IMR-90 (cell line): ENCODE measurements at regions not wholly inside any gene's neighbourhood (a gene's known extent, or its start where the extent isn't known, plus 50 kb on each side); places are given as distances from the start of the nearest gene placed in this dataset.

Experiments
- BHLHE40 ChIP-seq: fragments of 150-350 bp; IDR thresholded peaks from 2 replicates; pipeline ENCODE4 v1.6.1; 2016; ENCODE audit warnings: mild to moderate bottlenecking, low read depth, low read length
- CEBPB ChIP-seq: IDR thresholded peaks from 2 replicates; pipeline ENCODE4 v1.6.1; 2012; ENCODE audit warnings: low read depth, low read length, improper control_type of control experiment
- CTCF ChIP-seq: conservative IDR thresholded peaks from 2 replicates; pipeline ENCODE4 v1.5.1; 2012; ENCODE audit warnings: mild to moderate bottlenecking, low read depth, low read length, improper control_type of control experiment
- POLR2A ChIP-seq: IDR thresholded peaks from 2 replicates; pipeline ENCODE4 v1.6.1; 2012; ENCODE audit warnings: mild to moderate bottlenecking, low read depth, low read length
- RAD21 ChIP-seq: IDR thresholded peaks from 2 replicates; pipeline ENCODE4 v1.6.1; 2012; ENCODE audit warnings: low read length, improper control_type of control experiment
- USF2 ChIP-seq: fragments of 150-350 bp; IDR thresholded peaks from 2 replicates; pipeline ENCODE4 v1.6.1; 2017; ENCODE audit warnings: mild to moderate bottlenecking, antibody characterized with exemption, low read length, low read depth

DNA sequence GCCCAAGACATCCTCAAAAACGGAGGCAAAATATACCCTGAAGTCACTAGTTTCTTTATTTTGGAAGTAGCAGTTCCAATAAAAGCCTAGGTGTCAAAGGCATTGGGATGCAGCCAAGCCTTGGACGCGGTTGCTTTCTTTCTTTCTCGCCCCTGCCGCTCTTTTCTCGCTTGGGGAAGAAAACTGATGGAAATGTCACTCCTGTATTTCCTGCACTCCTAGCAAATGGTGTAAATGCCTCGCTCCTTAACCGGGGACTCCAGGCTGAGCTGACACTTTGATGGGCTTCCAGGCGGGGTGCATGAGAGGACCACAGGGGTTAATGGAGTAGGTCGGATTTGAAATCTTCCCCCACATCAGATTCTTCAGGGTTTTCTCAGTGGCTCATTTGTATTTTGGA lies 114.1 kb downstream of the FOXL1 start:
- TF ChIP-seq CTCF, result no peak
- TF ChIP-seq POLR2A, result no peak
- no peak for TF ChIP-seq USF2
- no peak for TF ChIP-seq CEBPB
- TF ChIP-seq RAD21, result no peak
- no peak for TF ChIP-seq BHLHE40
